Suppressor macrophage treated with lipopolysaccharide for 4 hours (primary cell): ENCODE measurements at regions not wholly inside any gene's neighbourhood (a gene's known extent, or its start where the extent isn't known, plus 50 kb on each side); places are given as distances from the start of the nearest gene placed in this dataset.
"Not testable (repeated sequence)": the region's sequence is repeated elsewhere in the genome, so short reads cannot be mapped to it uniquely, and the experiment has no call there.

Experiments
- DNase-seq: peaks from one replicate; pipeline ENCODE4 v3.0.0-alpha.2; 2020

- no peak for DNase-seq
Measured at GRCh38 chr13:83722443-83722842, 159.8 kb downstream of the SLITRK1 start.

- DNase-seq = no peak
Measured at GRCh38 chr13:83716121-83716520, 166.2 kb downstream of the SLITRK1 start.

DNA sequence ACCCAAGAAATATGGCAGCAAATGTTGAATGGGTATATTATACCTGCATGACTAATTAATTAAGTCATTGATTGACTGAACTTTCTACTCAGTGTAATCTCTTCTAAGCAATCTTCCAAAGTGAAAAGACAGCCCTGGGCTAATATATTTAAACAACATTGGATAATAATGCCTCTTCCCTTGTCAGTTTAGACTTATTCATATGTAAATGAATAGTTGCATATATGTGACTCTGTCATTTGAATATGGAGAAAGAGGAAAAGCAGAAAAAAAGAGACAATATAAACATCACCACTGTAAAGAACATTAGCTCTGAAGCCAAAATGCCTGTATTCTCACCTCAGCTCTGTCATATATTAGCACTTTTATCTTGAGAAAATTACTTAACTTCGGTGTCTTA, 168.0 kb downstream of the SLITRK1 start:
- no peak for DNase-seq

DNA sequence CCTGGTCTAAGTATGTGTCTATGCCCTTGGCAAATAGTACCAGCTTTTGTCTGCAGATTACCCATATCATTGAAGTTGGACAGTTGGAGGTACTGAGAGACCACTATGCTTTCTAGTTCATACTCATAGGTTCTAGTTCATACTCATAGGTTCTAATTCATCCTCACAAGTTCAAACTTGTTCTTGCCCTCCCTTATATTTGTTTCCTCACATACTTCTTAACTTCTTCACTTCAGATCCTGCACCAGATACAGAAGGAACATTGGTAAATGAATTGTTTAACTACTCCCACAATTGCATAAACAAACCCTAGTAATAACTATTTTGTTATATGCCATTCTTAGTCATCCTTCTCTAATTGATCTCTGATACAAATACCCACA, 172.2 kb downstream of the SLITRK1 start:
- DNase-seq = no peak

GRCh38 chr13:83709426-83710132, 172.7 kb downstream of the SLITRK1 start:
- DNase-seq = no peak

- no peak for DNase-seq
Measured at GRCh38 chr13:83702021-83702420, 180.3 kb downstream of the SLITRK1 start.

GRCh38 chr13:83692800-83693199, 189.5 kb downstream of the SLITRK1 start:
- no peak for DNase-seq

- DNase-seq = no peak
Measured at GRCh38 chr13:83691966-83692365, 190.3 kb downstream of the SLITRK1 start.

DNA sequence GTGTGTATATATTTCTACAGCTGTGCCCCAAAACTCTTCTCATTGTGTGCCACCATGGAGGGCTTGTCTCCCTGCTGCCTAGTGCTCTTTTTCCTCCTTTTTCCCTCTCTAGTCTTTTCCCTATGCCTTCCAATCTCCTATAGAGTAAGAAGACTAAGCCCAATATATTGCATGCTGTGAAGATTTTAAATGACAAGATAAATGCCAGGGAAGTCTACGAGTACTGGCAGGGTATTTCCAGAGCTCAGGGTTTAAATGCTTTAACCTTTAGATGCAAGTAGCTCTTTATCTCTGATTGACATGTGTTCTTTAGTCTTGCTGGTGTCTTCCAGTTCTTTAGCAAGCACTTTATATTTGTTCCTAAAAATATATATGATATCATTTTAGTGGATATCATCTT, 200.7 kb downstream of the SLITRK1 start:
- DNase-seq = no peak

DNA sequence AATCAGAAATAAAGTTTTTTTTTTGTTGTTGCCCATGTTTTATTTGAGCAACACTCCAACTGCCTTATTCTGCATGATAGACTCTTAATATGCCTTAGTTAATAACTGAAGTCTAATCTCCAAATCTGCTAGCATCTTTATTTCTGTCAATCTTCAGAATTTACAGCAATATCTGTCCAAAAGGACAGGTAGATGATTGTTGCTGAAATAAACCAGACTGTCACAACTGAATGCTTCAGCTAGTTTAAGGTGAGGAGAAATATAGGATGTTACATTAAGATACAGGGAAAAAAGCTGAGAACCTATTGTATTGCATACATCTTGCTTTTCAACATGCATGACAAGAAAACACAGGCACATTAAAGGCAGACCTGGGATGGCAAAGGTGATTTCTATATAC, 204.3 kb downstream of the SLITRK1 start:
- DNase-seq = no peak

GRCh38 chr13:83672612-83673011, 209.7 kb downstream of the SLITRK1 start:
- DNase-seq = no peak

DNA sequence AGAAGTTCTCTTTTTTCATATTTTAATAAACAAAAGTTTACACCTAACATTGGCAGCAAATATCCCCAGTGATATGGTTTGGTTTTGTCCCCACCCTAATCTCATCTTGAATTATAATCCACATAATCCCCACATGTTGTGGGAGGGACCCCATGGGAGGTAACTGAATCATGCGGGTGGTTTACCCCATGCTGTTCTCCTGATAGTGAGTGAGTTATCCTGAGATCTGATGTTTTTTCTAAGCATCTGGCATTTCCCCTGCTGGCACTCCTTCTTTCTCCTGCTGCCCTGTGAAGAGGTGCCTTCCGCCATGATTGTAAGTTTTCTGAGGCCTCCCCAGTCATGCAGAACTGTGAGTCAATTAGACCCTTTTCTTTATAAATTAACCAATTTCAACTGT, 214.7 kb downstream of the SLITRK1 start:
- DNase-seq = no peak

DNA sequence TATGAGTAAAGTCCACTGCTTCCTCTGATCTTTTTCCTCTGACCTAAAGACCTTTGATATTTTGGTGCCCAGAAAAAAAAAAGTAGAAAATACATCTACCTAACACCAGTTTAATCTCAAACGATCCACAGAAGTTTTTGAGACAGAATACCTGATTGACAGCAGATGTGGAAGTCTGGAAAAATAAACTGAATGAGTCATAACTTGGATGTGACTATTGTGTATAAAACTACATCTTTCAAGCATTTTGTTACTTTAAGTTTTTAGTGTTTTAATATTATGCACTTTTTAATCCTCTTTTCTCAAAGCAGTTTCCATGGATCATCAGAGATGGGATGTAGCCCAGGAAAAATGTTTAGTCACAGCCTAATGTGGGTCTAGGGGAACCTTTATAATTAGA, 216.1 kb downstream of the SLITRK1 start:
- DNase-seq = no peak

- no peak for DNase-seq
Measured at GRCh38 chr13:83657281-83657680, 225.0 kb downstream of the SLITRK1 start.

DNA sequence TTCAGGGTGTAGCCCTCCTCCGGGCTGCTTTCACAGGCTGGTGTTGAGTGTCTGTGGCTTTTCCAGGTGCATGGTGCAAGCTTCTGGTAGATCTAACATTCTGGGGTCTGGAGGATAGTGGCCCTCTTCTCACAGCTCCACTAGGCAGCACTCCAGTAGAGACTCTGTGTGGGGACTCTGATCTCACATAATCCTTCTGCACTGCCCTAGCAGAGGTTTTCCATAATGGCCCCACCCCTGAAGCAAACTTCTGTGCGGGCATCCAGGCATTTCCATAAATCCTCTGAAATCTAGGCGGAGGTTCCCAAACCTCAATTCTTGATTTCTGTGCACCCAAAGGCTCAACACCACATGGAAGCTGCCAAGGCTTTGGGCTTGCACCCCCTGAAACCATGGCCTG, 239.7 kb downstream of the SLITRK1 start:
- not testable (repeated sequence) for DNase-seq

GRCh38 chr13:83634601-83635000, 247.7 kb downstream of the SLITRK1 start:
- DNase-seq = no peak

DNA sequence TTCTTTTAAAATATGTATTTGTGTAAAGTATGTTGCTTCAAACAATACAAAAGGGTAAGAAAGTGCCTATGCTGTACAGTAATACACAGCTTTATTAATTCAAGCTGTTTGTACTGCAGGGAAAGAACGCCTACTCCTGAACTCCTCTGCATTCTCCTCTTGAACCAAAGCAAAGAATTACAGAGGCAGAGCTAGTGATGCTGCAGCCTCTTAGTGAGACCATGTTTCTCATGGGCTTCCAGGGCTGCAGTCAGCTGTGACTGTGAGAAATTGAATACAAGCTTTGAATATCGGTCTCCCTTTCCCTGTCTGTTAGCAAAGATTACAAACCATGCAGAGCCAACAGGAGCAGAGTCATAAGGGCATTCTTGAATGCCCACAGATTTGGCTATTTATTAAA, 248.5 kb downstream of the SLITRK1 start:
- no peak for DNase-seq

- no peak for DNase-seq
Measured at GRCh38 chr13:83622422-83622784, 259.9 kb downstream of the SLITRK1 start.

- no peak for DNase-seq
Measured at GRCh38 chr13:83621765-83622421, 260.4 kb downstream of the SLITRK1 start.

- no peak for DNase-seq
Measured at GRCh38 chr13:83620530-83621220, 261.6 kb downstream of the SLITRK1 start.

DNA sequence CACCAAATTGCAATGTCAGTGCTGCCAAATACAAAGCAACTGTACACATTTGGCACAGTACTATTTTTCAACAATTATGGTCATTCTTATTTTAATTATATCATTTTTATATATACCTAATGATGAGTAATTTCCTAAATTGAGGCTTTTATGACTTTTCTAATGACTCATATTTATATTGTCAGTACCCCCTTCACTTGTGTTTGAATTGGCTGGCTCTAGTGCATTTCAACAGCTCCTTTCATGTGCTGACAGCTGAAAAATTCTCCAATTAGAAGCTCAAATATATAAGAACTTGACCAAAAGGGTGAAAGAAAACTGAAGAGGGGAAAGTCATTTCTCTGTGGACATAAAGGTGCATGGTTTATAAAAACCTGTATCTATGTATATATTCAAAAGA, 263.3 kb downstream of the SLITRK1 start:
- no peak for DNase-seq

DNA sequence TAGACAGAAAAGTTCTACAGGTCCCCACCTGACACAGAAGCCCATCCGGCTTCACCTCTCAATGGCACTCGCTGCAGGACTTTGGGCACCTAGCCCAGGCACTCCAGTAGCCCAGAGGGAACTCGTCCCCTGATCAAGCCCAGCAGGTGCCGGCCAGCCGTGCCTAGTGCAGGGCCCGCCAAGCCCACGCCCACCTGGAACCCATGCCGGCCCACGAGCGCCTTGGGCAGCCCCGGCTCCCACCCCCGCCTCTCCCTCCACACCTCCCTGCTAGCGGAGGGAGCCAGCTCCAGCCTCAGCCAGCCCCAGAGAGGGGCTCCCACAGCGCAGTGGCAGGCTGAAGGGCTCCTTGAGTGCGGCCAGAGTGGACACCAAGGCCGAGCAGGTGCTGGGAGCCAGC, 268.8 kb downstream of the SLITRK1 start:
- DNase-seq = no peak

DNA sequence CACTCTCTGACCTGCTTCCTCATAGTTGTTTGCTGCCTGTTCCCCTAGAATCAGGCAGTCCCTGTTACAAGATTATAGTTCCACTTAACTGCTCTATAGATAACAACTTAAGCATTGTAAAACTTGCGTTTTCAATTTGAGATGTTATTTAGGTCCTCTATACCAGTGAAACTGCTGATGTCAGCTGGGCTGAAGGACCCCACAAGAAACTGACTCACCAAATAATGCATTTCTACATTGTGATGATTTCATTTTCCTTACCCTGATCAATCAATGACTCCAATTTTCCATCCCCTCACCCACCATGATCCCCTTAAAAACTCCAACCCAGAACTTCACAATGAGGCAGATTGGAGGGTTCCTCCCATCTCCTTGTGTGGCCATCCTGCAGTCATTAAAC, 280.7 kb downstream of the SLITRK1 start:
- DNase-seq = no peak

DNA sequence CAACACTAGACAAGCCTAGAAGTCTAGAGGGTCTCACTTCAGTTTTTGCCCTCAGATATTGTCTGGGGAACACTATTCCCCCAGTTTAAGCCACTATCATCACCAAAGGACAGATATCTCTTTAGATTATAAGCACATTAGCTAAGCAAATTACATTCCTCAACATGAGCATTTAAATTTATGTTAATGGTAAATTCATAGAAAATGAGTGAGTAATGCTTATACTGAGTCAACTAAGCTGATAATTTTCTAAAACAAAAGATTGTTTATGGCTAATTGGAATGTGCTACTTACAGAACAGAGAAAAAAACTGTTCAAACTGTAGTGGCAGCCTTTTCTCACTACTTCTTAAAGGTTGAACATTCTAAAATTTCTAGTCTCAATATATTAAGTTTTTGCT, 290.2 kb downstream of the SLITRK1 start:
- DNase-seq = no peak
